HL-60 (cell line): ENCODE measurements at regions not wholly inside any gene's neighbourhood (a gene's known extent, or its start where the extent isn't known, plus 50 kb on each side); places are given as distances from the start of the nearest gene placed in this dataset.

Source experiments
- GABPA ChIP-seq: IDR thresholded peaks from 2 replicates; pipeline ENCODE4 v1.6.1; 2012; ENCODE audit warnings: low read depth
- POLR2AphosphoS5 ChIP-seq: IDR thresholded peaks from 2 replicates; pipeline ENCODE4 v1.6.1; 2012; ENCODE audit warnings: low read depth
- SPI1 ChIP-seq: IDR thresholded peaks from 2 replicates; pipeline ENCODE4 v1.6.1; 2012; ENCODE audit warnings: low read depth, mild to moderate bottlenecking, borderline replicate concordance
- TF ChIP-seq, protein P1 (sequence below): IDR thresholded peaks from one replicate; pipeline ENCODE4 v1.5.1; 2011; ENCODE audit warnings: low read length, control low read depth, inconsistent platforms; ENCODE audit not compliant: insufficient read depth
- TF ChIP-seq, protein P2 (sequence below): IDR thresholded peaks from 2 replicates; pipeline ENCODE4 v1.6.1; 2012; ENCODE audit warnings: low read depth; ENCODE audit not compliant: insufficient replicate concordance

DNA sequence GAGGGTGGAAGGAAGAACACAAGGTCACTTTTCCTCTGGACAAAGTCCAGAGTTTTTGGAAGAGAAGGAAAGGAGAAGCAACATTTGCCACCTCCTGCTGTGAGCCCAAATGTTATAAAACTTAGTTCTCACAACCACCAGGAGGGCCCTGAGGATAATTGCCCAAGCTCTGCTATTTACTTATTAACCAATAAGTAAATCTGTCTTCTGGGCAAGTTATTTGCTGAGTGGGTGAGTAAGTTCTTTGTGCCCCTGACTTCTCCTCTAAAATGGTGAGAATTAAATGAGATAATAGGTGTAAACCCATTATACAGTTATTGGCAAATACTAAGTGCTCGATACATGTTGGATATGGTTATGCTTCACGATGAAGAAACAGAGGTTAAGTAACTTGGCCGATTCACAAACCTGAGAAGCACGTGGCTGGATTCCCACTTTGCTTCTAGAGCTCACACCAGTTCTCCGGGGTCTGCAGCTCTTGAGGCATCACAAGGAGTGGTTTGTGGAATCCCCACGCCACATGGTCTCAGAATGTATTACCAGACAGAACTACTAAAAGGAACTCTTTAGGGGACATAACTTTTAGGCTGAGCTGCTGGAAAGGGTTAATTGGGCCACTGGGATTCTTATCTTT, 164.1 kb downstream of the MYCN start:
- TF ChIP-seq POLR2AphosphoS5 (no peak), SPI1 (no peak), GABPA (no peak)
- TF ChIP-seq, protein P1, sequence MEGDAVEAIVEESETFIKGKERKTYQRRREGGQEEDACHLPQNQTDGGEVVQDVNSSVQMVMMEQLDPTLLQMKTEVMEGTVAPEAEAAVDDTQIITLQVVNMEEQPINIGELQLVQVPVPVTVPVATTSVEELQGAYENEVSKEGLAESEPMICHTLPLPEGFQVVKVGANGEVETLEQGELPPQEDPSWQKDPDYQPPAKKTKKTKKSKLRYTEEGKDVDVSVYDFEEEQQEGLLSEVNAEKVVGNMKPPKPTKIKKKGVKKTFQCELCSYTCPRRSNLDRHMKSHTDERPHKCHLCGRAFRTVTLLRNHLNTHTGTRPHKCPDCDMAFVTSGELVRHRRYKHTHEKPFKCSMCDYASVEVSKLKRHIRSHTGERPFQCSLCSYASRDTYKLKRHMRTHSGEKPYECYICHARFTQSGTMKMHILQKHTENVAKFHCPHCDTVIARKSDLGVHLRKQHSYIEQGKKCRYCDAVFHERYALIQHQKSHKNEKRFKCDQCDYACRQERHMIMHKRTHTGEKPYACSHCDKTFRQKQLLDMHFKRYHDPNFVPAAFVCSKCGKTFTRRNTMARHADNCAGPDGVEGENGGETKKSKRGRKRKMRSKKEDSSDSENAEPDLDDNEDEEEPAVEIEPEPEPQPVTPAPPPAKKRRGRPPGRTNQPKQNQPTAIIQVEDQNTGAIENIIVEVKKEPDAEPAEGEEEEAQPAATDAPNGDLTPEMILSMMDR = no peak
- TF ChIP-seq, protein P2, sequence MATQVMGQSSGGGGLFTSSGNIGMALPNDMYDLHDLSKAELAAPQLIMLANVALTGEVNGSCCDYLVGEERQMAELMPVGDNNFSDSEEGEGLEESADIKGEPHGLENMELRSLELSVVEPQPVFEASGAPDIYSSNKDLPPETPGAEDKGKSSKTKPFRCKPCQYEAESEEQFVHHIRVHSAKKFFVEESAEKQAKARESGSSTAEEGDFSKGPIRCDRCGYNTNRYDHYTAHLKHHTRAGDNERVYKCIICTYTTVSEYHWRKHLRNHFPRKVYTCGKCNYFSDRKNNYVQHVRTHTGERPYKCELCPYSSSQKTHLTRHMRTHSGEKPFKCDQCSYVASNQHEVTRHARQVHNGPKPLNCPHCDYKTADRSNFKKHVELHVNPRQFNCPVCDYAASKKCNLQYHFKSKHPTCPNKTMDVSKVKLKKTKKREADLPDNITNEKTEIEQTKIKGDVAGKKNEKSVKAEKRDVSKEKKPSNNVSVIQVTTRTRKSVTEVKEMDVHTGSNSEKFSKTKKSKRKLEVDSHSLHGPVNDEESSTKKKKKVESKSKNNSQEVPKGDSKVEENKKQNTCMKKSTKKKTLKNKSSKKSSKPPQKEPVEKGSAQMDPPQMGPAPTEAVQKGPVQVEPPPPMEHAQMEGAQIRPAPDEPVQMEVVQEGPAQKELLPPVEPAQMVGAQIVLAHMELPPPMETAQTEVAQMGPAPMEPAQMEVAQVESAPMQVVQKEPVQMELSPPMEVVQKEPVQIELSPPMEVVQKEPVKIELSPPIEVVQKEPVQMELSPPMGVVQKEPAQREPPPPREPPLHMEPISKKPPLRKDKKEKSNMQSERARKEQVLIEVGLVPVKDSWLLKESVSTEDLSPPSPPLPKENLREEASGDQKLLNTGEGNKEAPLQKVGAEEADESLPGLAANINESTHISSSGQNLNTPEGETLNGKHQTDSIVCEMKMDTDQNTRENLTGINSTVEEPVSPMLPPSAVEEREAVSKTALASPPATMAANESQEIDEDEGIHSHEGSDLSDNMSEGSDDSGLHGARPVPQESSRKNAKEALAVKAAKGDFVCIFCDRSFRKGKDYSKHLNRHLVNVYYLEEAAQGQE = no peak
